ENCODE measurements at regions not wholly inside any gene's neighbourhood (a gene's known extent, or its start where the extent isn't known, plus 50 kb on each side); places are given as distances from the start of the nearest gene placed in this dataset.

- TF ChIP-seq CTCF (conservative IDR thresholded peaks at IDR 0.05; ENCODE audit: low read depth, low read length) = no peak
- no peak for TF ChIP-seq EZH2 (IDR thresholded peaks at IDR 0.05; ENCODE audit: borderline replicate concordance, low read depth, low read length, poor library complexity, severe bottlenecking)
Measured at GRCh38 chr2:129103936-129104878, 785.5 kb upstream of the HS6ST1 start.

All from A673 (cell line).